Glomerular endothelial cell (primary cell): ENCODE measurements at regions not wholly inside any gene's neighbourhood (a gene's known extent, or its start where the extent isn't known, plus 50 kb on each side); places are given as distances from the start of the nearest gene placed in this dataset.
"Not testable (repeated sequence)": the region's sequence is repeated elsewhere in the genome, so short reads cannot be mapped to it uniquely, and the experiment has no call there.

Experiments
- DNase-seq: peaks from one replicate; pipeline ENCODE4 v3.0.0-alpha.2; 2011; ENCODE audit warnings: low read depth, low spot score; ENCODE audit errors: extremely low read depth

DNA sequence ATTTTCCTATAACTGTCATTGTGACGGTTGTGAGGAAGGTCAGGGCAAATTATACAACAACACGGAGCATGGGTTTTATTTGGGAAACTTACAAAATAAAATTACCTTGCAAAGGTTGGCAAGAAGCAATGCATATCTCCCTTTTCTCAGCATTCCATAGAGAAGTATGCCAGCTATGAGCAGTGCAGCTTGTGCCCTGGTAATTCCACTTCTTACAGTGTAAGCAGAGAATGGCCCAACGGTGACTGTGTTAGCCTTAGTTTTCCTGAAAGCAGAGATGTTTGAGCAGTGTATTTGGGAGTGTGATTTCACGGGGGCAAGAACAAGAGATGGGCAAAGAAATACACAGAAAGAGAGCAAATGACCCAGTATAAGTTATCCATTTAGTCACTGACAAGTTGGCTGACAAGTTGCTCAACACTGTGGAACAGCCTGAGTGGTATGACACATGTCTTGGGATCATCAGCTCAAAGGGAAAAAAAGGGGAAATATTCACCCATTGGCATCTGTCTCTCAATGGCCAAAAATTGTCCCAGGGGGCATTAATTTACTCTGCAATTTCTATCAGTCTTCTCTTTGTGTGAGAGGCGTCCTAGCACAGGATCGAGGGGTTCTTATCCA, 210.9 kb upstream of the NRIP1 start:
- DNase-seq: no peak

- DNase-seq: no peak
Observed at GRCh38 chr21:15276243-15276642, 211.4 kb upstream of the NRIP1 start.

GRCh38 chr21:15277466-15277865, 212.7 kb upstream of the NRIP1 start:
- DNase-seq: no peak

DNA sequence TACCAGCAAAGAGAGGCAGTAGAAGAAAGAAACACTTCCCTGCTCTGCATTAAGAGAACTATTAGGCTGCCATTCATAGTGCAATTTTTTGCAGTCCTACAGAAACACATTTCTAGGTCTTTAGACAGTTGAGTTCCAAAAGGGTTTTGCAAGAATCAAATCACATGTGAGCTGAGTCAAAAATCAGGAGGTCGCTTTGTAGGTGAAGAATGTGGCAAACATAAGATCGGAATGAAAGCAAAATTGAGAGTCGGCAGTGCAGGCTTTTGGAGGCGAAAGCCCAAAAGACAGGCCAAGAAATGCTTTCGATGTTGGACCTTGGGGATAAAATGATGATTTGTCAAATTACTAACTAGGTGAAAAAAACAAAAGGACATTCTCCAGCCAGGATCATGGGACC, 213.5 kb upstream of the NRIP1 start:
- no peak for DNase-seq

DNA sequence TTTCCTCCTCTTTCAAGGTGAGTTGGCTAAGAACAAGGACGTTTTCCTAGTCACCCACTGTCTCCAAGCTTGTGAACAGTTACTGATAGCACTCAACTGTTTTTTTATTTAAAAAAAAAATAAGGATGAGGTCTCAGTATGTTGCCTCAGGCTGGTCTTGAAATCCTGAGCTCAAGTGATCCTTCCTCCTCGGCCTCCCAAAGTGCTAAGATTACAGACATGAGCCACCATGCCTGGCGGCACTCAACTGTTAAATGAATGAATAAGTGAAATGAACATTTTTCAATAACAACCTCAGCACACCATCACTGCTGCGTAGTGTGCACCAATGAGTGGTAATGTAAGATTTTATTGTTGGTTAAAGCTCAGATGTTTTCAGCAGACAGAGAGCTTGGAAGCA, 214.1 kb upstream of the NRIP1 start:
- DNase-seq: no peak

- DNase-seq: no peak
Observed at GRCh38 chr21:15279482-15279881, 214.7 kb upstream of the NRIP1 start.

- DNase-seq: no peak
Observed at GRCh38 chr21:15281714-15282113, 216.9 kb upstream of the NRIP1 start.

- no peak for DNase-seq
Observed at GRCh38 chr21:15282665-15283064, 217.9 kb upstream of the NRIP1 start.

- DNase-seq: no peak
Observed at GRCh38 chr21:15283138-15283537, 218.3 kb upstream of the NRIP1 start.

DNA sequence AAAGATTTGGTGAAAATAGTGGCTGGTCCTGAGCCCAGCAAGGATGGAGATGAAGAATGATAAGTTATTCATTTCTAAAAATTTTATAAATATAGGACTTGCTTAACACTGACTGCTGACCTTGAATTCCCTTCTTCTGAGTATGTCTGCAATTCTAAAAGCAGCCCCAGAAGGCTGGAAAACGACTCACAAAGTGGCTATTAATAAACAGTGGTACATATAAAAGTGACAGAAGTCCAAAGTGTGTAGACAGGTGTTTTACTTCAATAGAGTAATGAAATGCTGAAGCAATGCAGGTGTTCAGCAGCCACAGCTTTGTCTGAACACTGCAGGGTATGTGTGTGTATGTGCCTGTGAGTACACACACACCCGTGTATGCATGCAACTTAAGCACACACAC, 219.0 kb upstream of the NRIP1 start:
- no peak for DNase-seq

- no peak for DNase-seq
Observed at GRCh38 chr21:15285556-15285955, 220.8 kb upstream of the NRIP1 start.

DNA sequence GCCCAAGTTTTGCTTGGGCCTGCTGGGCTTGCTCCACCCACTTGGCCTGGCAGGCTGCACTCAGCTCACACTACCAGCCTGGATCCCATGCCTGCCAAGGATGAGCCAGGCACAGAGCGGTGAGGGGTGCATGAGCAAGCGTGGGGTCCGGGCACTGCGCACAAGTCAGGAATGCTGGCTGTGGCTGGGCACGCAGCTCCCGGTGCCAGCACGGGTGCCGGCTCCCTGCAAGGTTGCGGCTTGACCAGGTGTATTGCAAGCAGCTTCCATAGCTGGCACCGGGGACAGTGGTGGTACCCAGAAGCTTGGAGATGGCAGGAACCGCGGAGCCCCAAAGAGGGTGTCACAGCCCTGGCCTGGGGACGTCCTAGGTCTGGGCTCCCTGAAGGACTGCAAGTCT, 224.4 kb upstream of the NRIP1 start:
- DNase-seq: no peak

DNA sequence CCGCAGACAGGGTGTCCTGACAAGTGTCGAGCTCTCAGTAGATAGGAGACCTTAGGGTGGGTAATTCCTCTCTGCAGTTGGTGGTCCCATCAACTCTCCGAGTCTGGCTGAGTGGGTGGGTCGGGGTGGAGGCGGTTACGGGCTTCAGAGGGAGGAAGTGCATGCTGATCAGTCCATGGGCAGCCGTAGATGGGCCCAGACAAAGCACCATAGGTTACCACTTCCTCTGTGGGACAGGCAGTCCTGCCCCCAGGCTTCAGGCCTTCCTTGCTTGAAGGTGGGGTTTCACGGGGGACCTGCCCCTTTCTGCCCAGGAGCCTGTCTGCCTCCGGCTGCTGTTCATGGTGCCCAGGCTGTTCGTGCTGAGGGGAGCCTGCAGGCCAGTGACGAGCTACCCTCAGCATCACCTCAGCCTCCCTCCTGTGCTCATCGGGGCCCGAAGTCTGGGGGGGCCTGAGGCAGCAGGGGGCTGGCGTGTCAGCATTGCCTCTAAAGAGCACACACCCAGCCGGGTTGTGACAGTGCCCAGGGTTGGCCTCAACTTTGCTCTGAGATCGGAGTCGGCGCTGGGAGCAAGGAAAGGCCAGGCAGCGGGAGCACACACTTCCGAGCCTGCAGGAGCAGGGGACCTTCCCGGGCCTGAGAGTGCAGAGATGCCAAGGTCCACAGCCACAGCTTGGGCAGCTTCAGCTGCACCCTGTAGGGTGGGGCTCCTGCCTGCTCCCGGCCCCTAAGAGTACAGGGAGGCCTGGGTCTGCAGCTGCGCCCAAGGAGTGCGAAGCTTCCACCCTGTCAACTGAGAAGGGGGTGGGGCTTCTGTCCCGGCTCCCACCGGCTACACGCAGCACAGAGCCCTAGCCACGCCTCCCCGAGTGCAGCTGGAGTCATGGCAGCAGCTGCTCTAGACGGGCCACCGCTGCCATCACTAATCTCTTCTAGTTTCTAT, 225.4 kb upstream of the NRIP1 start:
- DNase-seq: no peak

DNA sequence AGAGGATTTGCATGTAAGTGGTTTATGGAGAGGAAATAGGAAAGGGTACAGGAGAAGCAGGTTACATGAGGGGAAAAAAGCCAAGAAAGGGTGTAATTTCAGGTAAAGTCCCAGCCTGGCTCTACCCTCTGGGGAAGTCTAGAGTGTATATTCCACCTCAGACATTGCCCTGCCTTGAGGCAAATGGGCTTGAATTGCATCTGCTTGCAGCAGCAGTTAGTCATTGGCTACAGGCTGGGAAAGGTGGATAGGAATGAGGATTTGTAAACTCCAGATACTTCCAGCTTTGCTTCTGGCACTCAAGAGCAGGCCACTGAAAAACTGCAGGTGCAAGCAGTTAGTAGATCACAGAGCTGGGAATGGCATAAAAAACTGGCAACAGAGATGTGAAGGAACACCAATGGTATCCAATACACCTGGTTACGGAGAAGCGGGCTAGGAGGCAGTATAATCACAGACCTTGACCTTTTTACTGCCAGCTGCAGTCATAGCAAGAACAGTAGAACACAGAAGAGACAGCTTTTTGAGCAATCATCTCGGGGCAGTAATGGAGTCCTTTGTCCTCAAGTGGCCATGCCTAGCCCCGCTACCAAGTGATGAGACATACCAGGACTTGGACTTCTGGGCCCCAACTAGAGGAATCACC, 226.9 kb upstream of the NRIP1 start:
- DNase-seq: no peak

DNA sequence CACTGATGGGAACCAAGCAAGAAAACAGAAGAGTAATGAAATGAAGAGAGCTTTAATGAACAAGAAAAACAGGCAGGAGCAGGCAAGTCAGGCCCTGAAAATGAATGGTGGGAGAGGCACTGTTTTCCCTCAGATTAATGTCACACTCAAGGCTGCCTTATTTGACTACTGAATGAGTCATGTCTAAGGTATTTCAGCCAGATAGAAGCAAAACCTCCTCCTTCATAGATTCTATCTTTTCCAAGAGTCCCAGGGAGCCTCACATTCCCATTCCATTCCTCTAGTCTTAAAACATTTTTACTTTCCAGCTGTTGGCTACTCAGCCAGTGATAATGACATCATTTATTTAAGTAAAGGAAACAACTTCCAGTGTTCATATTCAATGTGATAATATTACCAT, 228.4 kb upstream of the NRIP1 start:
- peak; percentile 14 for DNase-seq

DNA sequence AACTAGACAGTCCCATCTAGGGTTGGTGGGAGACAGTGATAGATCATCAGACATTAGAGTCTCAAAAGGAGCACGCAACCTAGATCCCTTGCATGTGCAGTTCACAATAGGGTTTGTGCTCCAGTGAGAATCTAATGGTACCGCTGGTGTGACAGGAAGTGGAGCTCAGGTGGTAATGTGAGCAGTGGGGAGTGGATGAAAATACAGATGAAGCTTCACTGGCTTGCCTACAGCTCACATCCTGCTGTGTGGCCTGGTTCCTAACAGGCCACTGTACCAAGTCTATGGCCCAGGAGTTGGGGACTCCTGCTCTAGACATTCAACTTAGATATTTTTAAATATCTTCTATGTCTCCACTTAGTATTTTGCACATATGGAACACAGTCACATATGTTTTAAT, 231.1 kb upstream of the NRIP1 start:
- DNase-seq: no peak

GRCh38 chr21:15297824-15298223, 233.0 kb upstream of the NRIP1 start:
- no peak for DNase-seq

- DNase-seq: no peak
Observed at GRCh38 chr21:15298306-15298705, 233.5 kb upstream of the NRIP1 start.

DNA sequence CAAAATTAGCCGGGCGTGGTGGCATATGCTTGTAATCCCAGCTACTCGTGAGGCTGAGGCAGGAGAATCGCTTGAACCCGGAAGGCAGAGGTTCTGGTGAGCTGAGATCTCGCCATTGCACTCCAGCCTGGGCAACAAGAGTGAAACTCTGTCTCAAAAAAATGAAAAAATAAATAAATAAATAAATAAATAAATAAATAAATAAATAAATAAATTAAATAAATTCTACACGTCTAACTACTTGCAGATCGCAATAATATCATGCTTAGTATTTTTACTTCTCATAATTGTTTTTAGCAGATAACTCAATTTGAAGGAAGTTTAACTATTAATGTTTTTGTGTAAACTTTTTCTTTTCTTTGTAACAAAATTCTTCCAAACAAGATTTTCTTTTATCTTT, 234.0 kb upstream of the NRIP1 start:
- DNase-seq: not testable (repeated sequence)

DNA sequence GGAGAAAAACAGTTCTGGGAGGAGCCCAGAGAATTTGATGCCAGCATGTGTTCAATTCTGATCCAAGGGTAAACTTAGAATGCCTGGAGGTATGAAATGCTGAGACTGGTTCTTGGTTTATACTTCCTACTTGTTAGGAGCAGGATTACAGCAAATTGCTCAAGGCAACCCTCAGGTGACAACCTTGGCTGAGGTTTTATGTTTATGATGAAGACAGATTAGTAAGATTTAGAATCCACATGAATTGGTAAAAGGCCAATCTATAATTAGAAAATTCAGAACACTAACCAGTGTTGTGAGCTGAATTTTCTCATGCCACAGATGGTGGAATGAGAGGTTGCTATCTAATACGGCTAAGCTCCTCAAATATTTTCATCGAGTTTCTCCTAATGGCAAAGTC, 235.3 kb upstream of the NRIP1 start:
- DNase-seq: no peak

DNA sequence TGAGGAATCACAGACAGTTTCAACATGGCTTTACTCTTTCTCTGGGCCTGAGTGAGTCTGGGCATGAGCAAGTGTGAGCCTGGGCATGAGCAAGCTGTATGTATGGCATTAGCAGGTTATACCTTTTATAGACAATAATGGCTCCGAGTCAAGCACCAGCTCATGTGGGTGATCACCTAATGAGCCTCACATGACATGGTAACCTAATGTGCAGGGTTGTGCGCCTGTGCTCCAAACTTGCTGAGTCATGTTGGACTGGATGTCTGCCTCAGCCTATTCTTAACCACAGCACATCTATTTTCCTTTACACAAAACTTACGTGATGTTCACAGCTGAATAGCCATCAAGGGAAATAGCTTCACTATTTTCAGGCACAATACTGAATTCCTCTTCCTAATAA, 236.2 kb upstream of the NRIP1 start:
- no peak for DNase-seq

GRCh38 chr21:15301736-15302135, 236.9 kb upstream of the NRIP1 start:
- no peak for DNase-seq
